GM20000 (cell line): ENCODE measurements at regions not wholly inside any gene's neighbourhood (a gene's known extent, or its start where the extent isn't known, plus 50 kb on each side); places are given as distances from the start of the nearest gene placed in this dataset.

Experiments used
- DNase-seq: peaks from one replicate; pipeline ENCODE4 v3.0.0; 2012; ENCODE audit warnings: low spot score
- TF ChIP-seq, protein P1 (sequence below): IDR thresholded peaks from 2 replicates; pipeline ENCODE4 v1.5.1; 2012; ENCODE audit warnings: mild to moderate bottlenecking, control low read depth; ENCODE audit errors: extremely low read depth, missing control alignments

DNA sequence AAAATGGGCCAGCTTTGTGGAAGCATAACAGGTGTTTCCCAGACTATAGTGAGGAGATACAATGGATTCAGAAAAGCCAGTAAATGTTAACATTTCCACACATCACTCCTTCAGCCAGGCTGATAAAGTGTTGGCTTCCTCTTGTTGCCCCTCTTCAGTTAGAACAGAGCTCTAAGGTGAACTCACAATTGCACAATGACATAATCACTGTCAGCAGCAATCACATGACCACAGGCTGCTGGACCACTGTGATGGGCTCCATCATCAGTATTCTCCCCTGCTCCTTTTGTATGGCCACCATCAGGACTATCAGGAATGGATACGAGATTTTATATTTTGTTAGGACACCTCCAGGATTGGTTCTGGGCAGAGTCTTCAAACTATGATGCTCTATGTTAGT is 849.4 kb upstream of the GHITM start:
- no peak for DNase-seq
- TF ChIP-seq, protein P1, sequence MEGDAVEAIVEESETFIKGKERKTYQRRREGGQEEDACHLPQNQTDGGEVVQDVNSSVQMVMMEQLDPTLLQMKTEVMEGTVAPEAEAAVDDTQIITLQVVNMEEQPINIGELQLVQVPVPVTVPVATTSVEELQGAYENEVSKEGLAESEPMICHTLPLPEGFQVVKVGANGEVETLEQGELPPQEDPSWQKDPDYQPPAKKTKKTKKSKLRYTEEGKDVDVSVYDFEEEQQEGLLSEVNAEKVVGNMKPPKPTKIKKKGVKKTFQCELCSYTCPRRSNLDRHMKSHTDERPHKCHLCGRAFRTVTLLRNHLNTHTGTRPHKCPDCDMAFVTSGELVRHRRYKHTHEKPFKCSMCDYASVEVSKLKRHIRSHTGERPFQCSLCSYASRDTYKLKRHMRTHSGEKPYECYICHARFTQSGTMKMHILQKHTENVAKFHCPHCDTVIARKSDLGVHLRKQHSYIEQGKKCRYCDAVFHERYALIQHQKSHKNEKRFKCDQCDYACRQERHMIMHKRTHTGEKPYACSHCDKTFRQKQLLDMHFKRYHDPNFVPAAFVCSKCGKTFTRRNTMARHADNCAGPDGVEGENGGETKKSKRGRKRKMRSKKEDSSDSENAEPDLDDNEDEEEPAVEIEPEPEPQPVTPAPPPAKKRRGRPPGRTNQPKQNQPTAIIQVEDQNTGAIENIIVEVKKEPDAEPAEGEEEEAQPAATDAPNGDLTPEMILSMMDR, result no peak

GRCh38 chr10:83301732-83302131 is 837.6 kb upstream of the GHITM start:
- TF ChIP-seq, protein P1, result no peak
- no peak for DNase-seq

DNA sequence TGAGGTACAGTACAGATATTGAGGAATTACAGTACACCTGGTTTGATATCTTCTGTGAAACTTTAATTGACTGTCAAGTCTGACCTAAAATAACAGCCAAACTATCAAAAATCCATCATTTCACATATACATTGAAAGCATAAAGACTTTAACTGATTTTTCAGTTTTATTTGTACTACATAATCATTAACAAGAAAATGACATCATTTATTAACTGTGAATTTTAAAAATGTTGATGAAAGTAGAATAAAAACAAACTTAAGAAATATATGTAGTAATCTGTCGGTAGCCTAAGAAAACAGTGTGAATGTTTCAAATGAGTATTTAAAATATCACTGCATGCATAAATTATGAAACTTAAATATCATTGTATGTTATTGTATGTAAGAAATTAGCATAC is 836.7 kb upstream of the GHITM start:
- DNase-seq, result no peak
- TF ChIP-seq, protein P1, result no peak

GRCh38 chr10:83310688-83311087 is 828.6 kb upstream of the GHITM start:
- DNase-seq, result no peak
- TF ChIP-seq, protein P1, result no peak

DNA sequence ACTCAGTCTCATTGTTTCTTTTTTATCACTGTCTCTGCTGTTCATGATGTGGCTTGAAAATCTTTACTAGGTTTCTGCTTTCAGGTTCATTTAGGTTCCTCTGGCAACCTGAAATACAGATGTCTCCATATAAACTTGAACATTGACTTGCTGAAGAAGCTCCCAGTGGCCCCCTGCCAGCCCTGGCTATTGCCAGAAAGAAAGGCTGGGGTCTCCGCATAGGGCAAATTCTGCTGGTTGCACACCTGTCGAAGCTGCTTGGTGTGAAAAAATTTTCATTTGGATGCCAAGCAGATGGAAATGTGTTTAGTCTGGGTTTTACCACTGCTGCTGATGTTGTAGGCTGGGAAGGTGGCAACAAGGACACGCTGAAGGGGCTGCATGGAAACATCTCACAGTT is 826.7 kb upstream of the GHITM start:
- DNase-seq, result no peak
- TF ChIP-seq, protein P1, result no peak

DNA sequence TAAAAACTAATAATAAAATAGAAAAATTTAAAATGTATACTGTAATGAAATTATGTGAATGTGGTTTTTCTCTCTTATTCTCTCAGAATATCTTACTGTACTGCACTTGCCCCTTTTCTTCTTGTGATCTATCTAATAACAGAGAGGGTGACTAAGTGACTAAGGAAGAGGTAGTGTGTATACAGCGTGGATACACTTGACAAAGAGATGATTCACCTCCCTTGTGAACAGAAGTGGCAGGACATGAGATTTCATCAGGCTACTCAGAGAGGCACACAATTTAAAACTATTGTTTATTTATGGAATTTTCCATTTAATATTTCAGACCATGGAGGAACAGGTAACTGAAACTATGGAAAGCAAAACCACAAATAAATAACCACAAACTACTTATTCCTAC is 806.6 kb upstream of the GHITM start:
- no peak for DNase-seq
- TF ChIP-seq, protein P1, result no peak

- TF ChIP-seq, protein P1, result no peak
- no peak for DNase-seq
Measured at GRCh38 chr10:83333566-83333965, 805.7 kb upstream of the GHITM start.
